ENCODE measurements at regions not wholly inside any gene's neighbourhood (a gene's known extent, or its start where the extent isn't known, plus 50 kb on each side); places are given as distances from the start of the nearest gene placed in this dataset.
"Not testable (repeated sequence)": the region's sequence is repeated elsewhere in the genome, so short reads cannot be mapped to it uniquely, and the experiment has no call there.

DNA sequence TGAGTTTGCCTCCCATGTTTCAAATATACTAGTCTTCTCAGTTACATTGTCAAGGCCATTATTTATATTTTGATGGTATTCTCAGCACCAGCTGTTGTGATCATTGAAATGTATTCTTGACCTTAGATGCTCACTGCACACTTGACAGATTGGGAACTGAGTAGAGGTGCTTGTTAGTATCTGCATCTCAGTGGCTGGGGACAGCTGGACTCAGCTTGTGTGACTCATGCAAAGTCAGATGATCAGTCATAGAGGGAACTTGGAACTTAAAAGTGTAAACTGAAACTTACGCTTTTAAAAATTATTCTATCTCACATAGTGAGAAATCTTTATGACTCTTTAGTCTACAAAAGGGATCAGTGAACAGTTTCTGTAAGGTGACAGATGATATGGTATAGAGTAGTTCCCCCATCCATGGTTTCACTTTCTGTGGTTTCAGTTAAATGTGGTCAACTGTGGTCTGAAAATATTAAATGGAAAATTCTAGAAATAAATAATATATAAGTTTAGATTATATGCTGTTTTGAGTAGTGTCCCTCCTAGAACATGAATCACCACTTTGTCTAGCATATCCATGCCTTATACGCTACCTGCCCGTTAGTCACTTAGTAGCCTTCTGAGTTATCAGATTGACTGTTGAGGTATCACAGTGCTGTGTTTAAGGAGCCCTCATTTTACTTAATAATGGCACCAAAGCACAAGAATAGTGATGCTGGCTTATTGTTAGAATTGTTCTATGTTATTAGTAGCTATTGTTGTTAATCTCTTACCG lies 1540.6 kb downstream of the SPATA31A7 start:
- H3K36me3 ChIP-seq; H3K27ac ChIP-seq; intact Hi-C loops (cut with DNase I); H3K9me3 ChIP-seq; DNase-seq; H3K4me3 ChIP-seq; H3K4me1 ChIP-seq; H3K27me3 ChIP-seq: not testable (repeated sequence)
- peak; percentile 33 for ATAC-seq

DNA sequence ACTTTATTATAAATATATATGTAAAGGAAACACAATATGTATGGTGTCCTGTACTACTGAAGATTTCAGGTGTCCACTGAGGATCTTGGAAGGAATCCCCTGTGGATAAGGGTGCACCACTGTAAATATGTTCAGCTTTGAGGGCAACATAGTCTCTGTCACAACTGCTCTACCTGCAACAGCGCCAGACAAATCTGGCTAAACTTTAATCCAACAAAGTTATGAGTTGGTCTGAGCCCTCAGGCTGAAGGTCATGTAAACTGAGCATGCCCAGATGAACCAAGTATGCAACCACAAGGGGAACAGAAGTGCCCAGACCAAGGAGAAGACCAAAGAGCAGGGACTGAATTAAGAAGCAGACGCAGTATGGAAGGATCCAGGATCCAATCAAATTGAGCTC lies 1541.2 kb downstream of the SPATA31A7 start:
- H3K9me3 ChIP-seq; intact Hi-C loops (cut with DNase I); H3K4me1 ChIP-seq; ATAC-seq; DNase-seq; H3K4me3 ChIP-seq; H3K27me3 ChIP-seq; H3K36me3 ChIP-seq; H3K27ac ChIP-seq: not testable (repeated sequence)

DNA sequence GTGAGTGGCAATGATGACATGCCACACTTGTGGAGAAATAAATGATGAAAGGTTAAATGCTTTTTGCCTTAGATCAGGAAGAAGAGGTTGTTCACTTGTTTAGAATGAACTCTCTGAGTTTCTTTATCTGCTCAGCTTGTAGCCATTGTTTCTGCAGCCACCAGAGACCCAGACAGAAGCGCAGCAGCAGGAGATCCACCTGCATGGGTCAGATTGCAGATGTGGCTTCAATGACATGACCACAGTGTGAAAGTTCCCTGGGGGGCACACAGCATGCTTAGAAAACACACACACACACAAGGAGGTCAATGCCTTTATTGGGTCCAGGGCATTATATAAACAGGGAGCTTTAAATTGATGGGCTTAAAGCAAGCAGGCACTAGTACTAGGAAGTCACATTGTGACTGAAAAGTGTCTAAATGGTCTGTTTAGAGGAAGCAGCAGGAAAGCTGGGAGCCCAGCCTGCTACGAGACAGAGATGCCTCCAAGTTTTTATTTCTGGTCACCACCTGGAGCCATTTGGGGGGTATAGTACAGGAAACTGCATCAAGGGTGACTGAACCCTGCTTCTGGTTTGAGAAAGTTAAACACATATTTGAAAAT lies 1547.3 kb downstream of the SPATA31A7 start:
- H3K27me3 ChIP-seq; H3K27ac ChIP-seq; DNase-seq; ATAC-seq; H3K9me3 ChIP-seq; H3K4me3 ChIP-seq; H3K36me3 ChIP-seq; H3K4me1 ChIP-seq; intact Hi-C loops (cut with DNase I): not testable (repeated sequence)

DNA sequence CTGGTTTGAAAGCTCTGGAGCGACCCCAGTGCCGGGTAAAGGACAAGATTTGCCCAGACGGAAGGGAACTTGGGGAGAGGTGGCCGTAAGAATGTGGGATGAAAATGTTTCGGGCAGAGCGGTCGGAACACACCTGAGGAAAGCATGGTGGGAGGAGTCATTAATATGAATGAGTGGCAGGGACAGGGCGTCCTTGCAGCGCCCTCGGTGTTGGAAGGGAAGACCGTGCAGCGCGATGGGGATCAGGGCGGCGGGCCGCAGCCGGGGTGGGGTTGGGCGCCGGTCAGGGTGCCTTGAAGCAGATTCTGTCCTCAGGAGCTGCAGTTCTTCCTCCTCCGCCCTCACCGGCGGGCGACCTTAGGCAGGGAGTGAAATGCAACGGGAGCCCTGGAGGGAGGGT lies 1548.1 kb downstream of the SPATA31A7 start:
- ATAC-seq; DNase-seq; H3K27ac ChIP-seq; H3K27me3 ChIP-seq; intact Hi-C loops (cut with DNase I); H3K36me3 ChIP-seq; H3K4me3 ChIP-seq; H3K4me1 ChIP-seq; H3K9me3 ChIP-seq: not testable (repeated sequence)

DNA sequence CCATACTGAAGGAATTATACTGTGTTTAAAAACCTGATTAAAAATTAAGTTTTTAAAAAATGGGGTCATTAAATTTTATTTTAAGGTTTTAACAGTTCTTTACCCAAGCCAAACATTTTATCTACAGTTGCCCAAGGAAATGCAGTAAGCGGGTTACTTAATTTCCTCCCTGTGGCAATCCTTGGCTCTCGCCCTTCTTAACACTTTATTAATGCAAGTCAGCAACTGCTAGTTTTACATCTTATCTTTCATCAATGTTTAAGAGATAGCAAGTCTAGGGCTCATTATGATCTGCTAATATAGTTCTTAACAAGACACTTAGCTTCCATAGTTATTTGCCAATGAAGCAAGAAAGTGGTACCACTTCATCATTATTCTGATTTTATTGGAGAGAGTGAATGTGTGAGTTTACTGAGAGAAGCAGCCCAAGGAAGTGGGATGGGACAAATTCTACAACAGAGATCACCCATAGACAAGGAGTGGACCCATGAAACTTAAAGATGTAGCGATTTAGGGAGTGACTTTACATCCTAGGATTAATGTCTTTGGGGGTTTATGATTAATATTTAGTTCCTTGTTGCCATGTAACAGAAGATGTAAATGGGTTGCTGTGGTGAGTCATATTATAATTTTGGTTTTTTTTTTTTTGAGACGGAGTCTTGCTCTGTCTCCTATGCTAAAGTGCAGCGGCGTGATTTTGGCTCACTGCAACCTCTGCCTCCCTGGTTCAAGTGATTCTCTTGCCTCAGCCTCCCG lies 1556.1 kb downstream of the SPATA31A7 start:
- H3K27me3 ChIP-seq; DNase-seq; H3K36me3 ChIP-seq; H3K4me3 ChIP-seq; H3K9me3 ChIP-seq; intact Hi-C loops (cut with DNase I); H3K4me1 ChIP-seq; H3K27ac ChIP-seq; ATAC-seq: not testable (repeated sequence)
